ENCODE measurements at regions not wholly inside any gene's neighbourhood (a gene's known extent, or its start where the extent isn't known, plus 50 kb on each side); places are given as distances from the start of the nearest gene placed in this dataset.

DNA sequence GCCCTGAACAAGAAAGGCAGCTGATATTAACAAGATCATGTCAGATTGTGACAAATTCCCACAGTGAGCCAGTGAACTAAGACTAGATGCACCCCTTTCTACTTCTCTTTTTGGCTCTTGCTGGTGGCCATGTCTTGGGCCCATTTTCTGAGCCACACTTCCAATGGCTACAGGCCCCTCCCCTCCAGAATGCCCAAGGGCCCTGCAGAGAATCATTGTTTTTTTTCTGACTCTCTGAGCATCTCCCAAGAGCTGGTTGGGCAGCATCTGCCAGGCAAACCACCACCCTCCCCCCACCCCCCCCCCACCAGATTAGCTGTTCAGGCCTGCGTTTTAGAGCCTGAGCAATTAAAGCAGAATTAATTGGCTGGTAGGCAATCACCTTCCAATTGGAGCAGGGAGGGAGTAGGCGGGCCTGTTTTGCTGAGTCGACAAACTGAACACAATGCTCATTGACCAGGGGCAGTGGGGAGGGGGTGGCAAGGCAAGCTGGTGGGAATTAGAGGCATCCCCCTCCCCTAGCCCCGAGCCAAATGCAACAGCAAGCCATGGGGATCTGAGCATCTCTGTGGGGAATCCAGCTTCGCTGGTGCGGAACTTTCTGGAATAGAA lies 541.4 kb downstream of the MN1 start:
- POLR2A ChIA-PET (ENCODE audit: partially characterized antibody): no interaction called here
- Histone ChIP-seq H4K91ac (replicated peaks; ENCODE audit: insufficient read length, low read length) (no peak overlapping the region), H3K4me1 (replicated peaks in 1 of 4; ENCODE audit: control insufficient read depth in 3 of 4, insufficient read depth in 4 of 4, low read length in 3 of 4) (peaks cover 0 to 8% (median 0%) of the 10 kb centered on the region in 4 experiments; a peak in 4 of 7 replicates), H3K23me2 (ENCODE audit: low read depth, low read length) (0 out of 2 replicates have a peak, but pooled peaks cover 3% of the 10 kb centered on the region), H2BK15ac (ENCODE audit: low read length) (no peak overlapping the region), H2BK5ac (ENCODE audit: low read depth, low read length) (no peak overlapping the region), H3K9ac (replicated peaks in 1 of 4; ENCODE audit: extremely low read depth in 1 of 4, low read depth in 3 of 4, low read length in 3 of 4) (no peak overlapping the region; a peak in 1 of 7 replicates), H3K4me2 (ENCODE audit: insufficient read depth in 1 of 2, low read depth in 2 of 2, low read length in 2 of 2) (no peak overlapping the region), H3K27ac (ENCODE audit: low read depth, low read length) (no peak overlapping the region), H3K56ac (replicated peaks; ENCODE audit: insufficient read length, low read depth, low read length) (no peak overlapping the region), H3K79me2 (ENCODE audit: control insufficient read depth in 1 of 2, insufficient read depth in 2 of 2, low read length in 2 of 2) (no peaks in the 10 kb centered on the region), H3K14ac (ENCODE audit: insufficient read length) (no peak overlapping the region), H3K36me3 (ENCODE audit: control insufficient read depth in 2 of 4, insufficient read depth in 4 of 4, low read length in 3 of 4) (no peaks in the 10 kb centered on the region), H3K18ac (ENCODE audit: extremely low read depth, low read length) (no peak overlapping the region), H3K9me3 (ENCODE audit: insufficient read depth in 2 of 2, low read depth in 1 of 2, low read length in 1 of 2) (peaks cover 5 to 6% of the 10 kb centered on the region in 2 experiments; a peak in 2 of 4 replicates), H3K23ac (ENCODE audit: insufficient read length) (no peak overlapping the region), H2BK20ac (ENCODE audit: low read length) (0 out of 2 replicates have a peak overlapping the region, but pooled peaks have one; percentile 73), H4K20me1 (replicated peaks in 1 of 2; ENCODE audit: control insufficient read depth in 1 of 2, insufficient read depth in 2 of 2, low read length in 2 of 2) (no peaks in the 10 kb centered on the region), H3K79me1 (ENCODE audit: low read depth, low read length) (no peaks in the 10 kb centered on the region), H2BK12ac (ENCODE audit: low read depth, low read length) (no peak overlapping the region; the same call in 1 of the 2 replicates), H3K4ac (replicated peaks; ENCODE audit: insufficient read length, low read depth, low read length) (no peak overlapping the region), H4K8ac (ENCODE audit: extremely low read depth, insufficient read depth, low read length) (no peak overlapping the region), H3K4me3 (ENCODE audit: extremely low read depth in 1 of 4, insufficient read depth in 2 of 4, low read depth in 3 of 4, low read length in 4 of 4) (no peak overlapping the region), H2BK120ac (replicated peaks; ENCODE audit: low read depth, low read length) (no peak overlapping the region), H3K27me3 (replicated peaks in 1 of 4; ENCODE audit: control insufficient read depth in 3 of 4, extremely low read depth in 1 of 4, insufficient read depth in 3 of 4, low read length in 3 of 4) (no peaks in the 10 kb centered on the region), H4K5ac (ENCODE audit: insufficient read length, low read depth, low read length) (no peak overlapping the region), H2AK5ac (ENCODE audit: low read depth, low read length) (no peak overlapping the region), H2AFZ (ENCODE audit: low read length) (no peak overlapping the region)
- TF ChIP-seq CEBPB (IDR thresholded peaks at IDR 0.05; ENCODE audit: low read depth, low read length): no peak
- TF ChIP-seq MAFK (IDR thresholded peaks at IDR 0.05; ENCODE audit: low read depth, low read length): peak; percentile 96
- peak; percentile 56; the same call in 1 of the 2 replicates for TF ChIP-seq BACH1 (IDR thresholded peaks at IDR 0.05; ENCODE audit: low read length)
- DNase-seq (ENCODE audit: low read depth in 1 of 2, low spot score in 2 of 2): no peak
- peak; percentile 24 for FAIRE-seq
- CTCF ChIA-PET (ENCODE audit: partially characterized antibody): interaction anchor here (1.1 to 1.5 kb wide), 3 partner anchors 8 to 71 kb away, joined by 3 to 9 read pairs (median 5); no protein-coding TSS in a partner anchor
- 58% methylated on average over 6 of the region's 6 CpGs; no CpG with 5 or more reads in 1 of the 2 experiments for WGBS, 2 experiments (ENCODE audit: extremely low coverage in 1 of 2, insufficient coverage in 1 of 2, insufficient read length in 1 of 2, insufficient replicate concordance in 2 of 2, low coverage in 1 of 2, low lambda C conversion rate in 2 of 2, missing lambda C conversion rate in 1 of 2)

Measured in H1 (cell line).